MM.1S (cell line): ENCODE measurements at regions not wholly inside any gene's neighbourhood (a gene's known extent, or its start where the extent isn't known, plus 50 kb on each side); places are given as distances from the start of the nearest gene placed in this dataset.

Experiments
- DNase-seq: peaks from one replicate; pipeline ENCODE4 v3.0.0-alpha.2; 2015
- H2AFZ ChIP-seq: fragments of 300-600 bp; sonication (generic); 2 replicates; pipeline ENCODE4 v1.6.0; 2016; ENCODE audit warnings: antibody characterized with exemption, low read length
- H3F3A ChIP-seq: fragments of 300-600 bp; sonication (generic); 2 replicates; pipeline ENCODE4 v1.6.1; 2016; ENCODE audit warnings: mild to moderate bottlenecking, antibody characterized with exemption, low read length, moderate library complexity, mixed read lengths; ENCODE audit not compliant: insufficient read depth
- H3K27ac ChIP-seq: fragments of 300-600 bp; sonication (generic); 2 replicates; pipeline ENCODE4 v1.5.1; 2016; ENCODE audit warnings: mild to moderate bottlenecking, low read length
- H3K27me3 ChIP-seq: fragments of 300-600 bp; sonication (generic); replicated peaks from 2 replicates; pipeline ENCODE4 v1.6.0; 2016; ENCODE audit warnings: low read length; ENCODE audit not compliant: insufficient read depth
- H3K36me3 ChIP-seq: fragments of 300-600 bp; sonication (generic); replicated peaks from 2 replicates; pipeline ENCODE4 v1.6.1; 2016; ENCODE audit warnings: mild to moderate bottlenecking, low read length, mixed read lengths; ENCODE audit not compliant: insufficient read depth
- H3K4me1 ChIP-seq: fragments of 300-600 bp; sonication (generic); 2 replicates; pipeline ENCODE4 v1.6.1; 2016; ENCODE audit warnings: low read length, mixed read lengths
- H3K4me2 ChIP-seq: fragments of 300-600 bp; sonication (generic); 2 replicates; pipeline ENCODE4 v1.6.0; 2016; ENCODE audit warnings: low read depth, low read length
- H3K4me3 ChIP-seq: fragments of 300-600 bp; sonication (generic); 2 replicates; pipeline ENCODE4 v1.5.1; 2016; ENCODE audit warnings: low read length, mixed read lengths
- H3K79me2 ChIP-seq: fragments of 300-600 bp; sonication (generic); 2 replicates; pipeline ENCODE4 v1.6.1; 2016; ENCODE audit warnings: mixed run types, low read length, mixed read lengths
- H3K9ac ChIP-seq: fragments of 300-600 bp; sonication (generic); 2 replicates; pipeline ENCODE4 v1.6.1; 2016; ENCODE audit warnings: low read length, mixed read lengths
- H3K9me2 ChIP-seq: fragments of 300-600 bp; sonication (generic); replicated peaks from 2 replicates; pipeline ENCODE4 v1.6.1; 2016; ENCODE audit warnings: mild to moderate bottlenecking, low read length, mixed read lengths; ENCODE audit not compliant: insufficient read depth
- H3K9me3 ChIP-seq: fragments of 300-600 bp; sonication (generic); replicated peaks from 2 replicates; pipeline ENCODE4 v1.6.1; 2016; ENCODE audit warnings: mild to moderate bottlenecking, low read length, mixed read lengths; ENCODE audit not compliant: insufficient read depth
- H4K20me1 ChIP-seq: fragments of 300-600 bp; sonication (generic); 2 replicates; pipeline ENCODE4 v1.6.1; 2016; ENCODE audit warnings: mild to moderate bottlenecking, low read length, moderate library complexity, mixed read lengths; ENCODE audit not compliant: insufficient read depth
- CTCF ChIP-seq: fragments of 300-600 bp; sonication (generic); IDR thresholded peaks from 2 replicates; pipeline ENCODE4 v1.5.1; 2016; ENCODE audit warnings: antibody characterized with exemption, low read length, mixed read lengths
- EZH2 ChIP-seq: fragments of 300-600 bp; sonication (generic); optimal IDR thresholded peaks from 2 replicates; pipeline ENCODE3; 2017; ENCODE audit warnings: low read depth, mild to moderate bottlenecking, antibody characterized with exemption, low read length, mixed read lengths
- EZH2phosphoT487 ChIP-seq: fragments of 300-600 bp; sonication (generic); IDR thresholded peaks from 2 replicates; pipeline ENCODE4 v1.6.1; 2018; ENCODE audit warnings: antibody characterized with exemption, low read length

GRCh38 chr9:17011880-17012279, 123.0 kb upstream of the CNTLN start:
- H3K9me3 ChIP-seq, result no peaks in the 10 kb centered on the region
- no peak for DNase-seq
- H4K20me1 ChIP-seq, result no peaks in the 10 kb centered on the region
- H3K4me1 ChIP-seq, result no peaks in the 10 kb centered on the region
- H3K27ac ChIP-seq, result no peak overlapping the region
- no peak overlapping the region for H2AFZ ChIP-seq
- no peaks in the 10 kb centered on the region for H3K79me2 ChIP-seq
- H3F3A ChIP-seq, result no peaks in the 10 kb centered on the region
- H3K9ac ChIP-seq, result no peak overlapping the region
- H3K4me2 ChIP-seq, result no peak overlapping the region
- no peak overlapping the region for H3K4me3 ChIP-seq
- no peaks in the 10 kb centered on the region for H3K36me3 ChIP-seq
- no peaks in the 10 kb centered on the region for H3K27me3 ChIP-seq
- H3K9me2 ChIP-seq, result no peaks in the 10 kb centered on the region
- TF ChIP-seq CTCF, result no peak
- TF ChIP-seq EZH2, result no peak
- TF ChIP-seq EZH2phosphoT487, result no peak

GRCh38 chr9:17009071-17009470, 125.8 kb upstream of the CNTLN start:
- no peaks in the 10 kb centered on the region for H3F3A ChIP-seq
- no peak overlapping the region for H3K27ac ChIP-seq
- H4K20me1 ChIP-seq, result no peaks in the 10 kb centered on the region
- no peak overlapping the region for H3K9ac ChIP-seq
- no peak overlapping the region for H3K4me2 ChIP-seq
- H3K4me3 ChIP-seq, result no peak overlapping the region
- H3K4me1 ChIP-seq, result no peaks in the 10 kb centered on the region
- no peaks in the 10 kb centered on the region for H3K9me2 ChIP-seq
- no peaks in the 10 kb centered on the region for H3K27me3 ChIP-seq
- H3K79me2 ChIP-seq, result no peaks in the 10 kb centered on the region
- no peak overlapping the region for H2AFZ ChIP-seq
- no peak for TF ChIP-seq EZH2phosphoT487
- TF ChIP-seq CTCF, result no peak
- no peak for TF ChIP-seq EZH2
- H3K9me3 ChIP-seq, result no peaks in the 10 kb centered on the region
- DNase-seq, result no peak
- no peaks in the 10 kb centered on the region for H3K36me3 ChIP-seq

GRCh38 chr9:17005056-17005823, 129.6 kb upstream of the CNTLN start:
- TF ChIP-seq EZH2phosphoT487 (no peak), EZH2 (no peak), CTCF (no peak)
- Histone ChIP-seq H3K27ac (no peak overlapping the region), H3K4me2 (no peak overlapping the region), H3K9me2 (no peaks in the 10 kb centered on the region), H3K9ac (no peak overlapping the region), H3F3A (no peaks in the 10 kb centered on the region), H3K36me3 (no peaks in the 10 kb centered on the region), H3K4me1 (no peaks in the 10 kb centered on the region), H2AFZ (no peak overlapping the region), H3K9me3 (no peaks in the 10 kb centered on the region), H3K27me3 (no peaks in the 10 kb centered on the region), H4K20me1 (no peaks in the 10 kb centered on the region), H3K79me2 (no peaks in the 10 kb centered on the region), H3K4me3 (no peak overlapping the region)
- no peak for DNase-seq
